Epithelial cell of proximal tubule (primary cell): ENCODE measurements at regions not wholly inside any gene's neighbourhood (a gene's known extent, or its start where the extent isn't known, plus 50 kb on each side); places are given as distances from the start of the nearest gene placed in this dataset.

Experiments used
- DNase-seq: peaks from one replicate; pipeline ENCODE4 v3.0.0-alpha.2; 2011; ENCODE audit warnings: low read depth
- H3K4me3 ChIP-seq: 2 replicates; pipeline ENCODE4 v1.5.1; 2011; ENCODE audit warnings: low read depth, mild to moderate bottlenecking, low read length
- CTCF ChIP-seq: conservative IDR thresholded peaks from 2 replicates; pipeline ENCODE4 v1.5.1; 2012; ENCODE audit warnings: low read depth, mild to moderate bottlenecking, low read length

GRCh38 chr4:100289946-100290345 is 99.7 kb upstream of the DDIT4L start:
- no peak for DNase-seq
- no peak for TF ChIP-seq CTCF
- H3K4me3 ChIP-seq, result no peak overlapping the region

- no peak overlapping the region for H3K4me3 ChIP-seq
- TF ChIP-seq CTCF, result no peak
- peak; percentile 59 for DNase-seq
Observed at GRCh38 chr4:100289530-100289888, 99.2 kb upstream of the DDIT4L start.

- no peak for TF ChIP-seq CTCF
- DNase-seq, result no peak
- no peak overlapping the region for H3K4me3 ChIP-seq
Observed at GRCh38 chr4:100288811-100289529, 98.7 kb upstream of the DDIT4L start.

- no peak overlapping the region for H3K4me3 ChIP-seq
- DNase-seq, result peak; percentile 56
- no peak for TF ChIP-seq CTCF
Observed at GRCh38 chr4:100288161-100288560, 97.9 kb upstream of the DDIT4L start.

- TF ChIP-seq CTCF, result no peak
- no peak for DNase-seq
- H3K4me3 ChIP-seq, result no peak overlapping the region
Observed at GRCh38 chr4:100287534-100287933, 97.3 kb upstream of the DDIT4L start.

GRCh38 chr4:100286636-100287035 is 96.4 kb upstream of the DDIT4L start:
- H3K4me3 ChIP-seq, result no peak overlapping the region
- TF ChIP-seq CTCF, result no peak
- no peak for DNase-seq

- H3K4me3 ChIP-seq, result no peak overlapping the region
- TF ChIP-seq CTCF, result no peak
- DNase-seq, result no peak
Observed at GRCh38 chr4:100285121-100285520, 94.9 kb upstream of the DDIT4L start.
